ENCODE measurements at regions not wholly inside any gene's neighbourhood (a gene's known extent, or its start where the extent isn't known, plus 50 kb on each side); places are given as distances from the start of the nearest gene placed in this dataset.

DNA sequence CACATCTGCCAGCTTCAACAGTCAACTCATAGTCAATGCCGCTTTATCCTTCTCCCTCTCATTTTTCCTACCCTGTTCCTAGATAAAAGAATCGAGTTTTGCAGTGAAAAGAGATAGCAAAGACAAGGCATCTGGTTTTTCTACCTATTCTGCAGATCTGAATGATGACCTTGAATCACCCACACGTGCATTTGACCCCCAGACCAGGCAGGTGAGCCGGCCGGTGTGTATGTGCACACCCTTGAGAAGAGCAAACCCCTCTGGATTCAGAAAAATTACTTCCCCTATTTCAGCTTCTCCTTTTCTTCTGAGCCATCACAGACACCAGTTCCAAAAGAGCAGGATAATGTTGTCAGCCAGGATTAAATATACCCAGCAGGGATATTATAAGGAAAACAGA is 115.6 kb upstream of the ST6GAL2 start:
- TF ChIP-seq, protein P1, sequence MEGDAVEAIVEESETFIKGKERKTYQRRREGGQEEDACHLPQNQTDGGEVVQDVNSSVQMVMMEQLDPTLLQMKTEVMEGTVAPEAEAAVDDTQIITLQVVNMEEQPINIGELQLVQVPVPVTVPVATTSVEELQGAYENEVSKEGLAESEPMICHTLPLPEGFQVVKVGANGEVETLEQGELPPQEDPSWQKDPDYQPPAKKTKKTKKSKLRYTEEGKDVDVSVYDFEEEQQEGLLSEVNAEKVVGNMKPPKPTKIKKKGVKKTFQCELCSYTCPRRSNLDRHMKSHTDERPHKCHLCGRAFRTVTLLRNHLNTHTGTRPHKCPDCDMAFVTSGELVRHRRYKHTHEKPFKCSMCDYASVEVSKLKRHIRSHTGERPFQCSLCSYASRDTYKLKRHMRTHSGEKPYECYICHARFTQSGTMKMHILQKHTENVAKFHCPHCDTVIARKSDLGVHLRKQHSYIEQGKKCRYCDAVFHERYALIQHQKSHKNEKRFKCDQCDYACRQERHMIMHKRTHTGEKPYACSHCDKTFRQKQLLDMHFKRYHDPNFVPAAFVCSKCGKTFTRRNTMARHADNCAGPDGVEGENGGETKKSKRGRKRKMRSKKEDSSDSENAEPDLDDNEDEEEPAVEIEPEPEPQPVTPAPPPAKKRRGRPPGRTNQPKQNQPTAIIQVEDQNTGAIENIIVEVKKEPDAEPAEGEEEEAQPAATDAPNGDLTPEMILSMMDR (IDR thresholded peaks at IDR 0.05), result no peak
- no peak for TF ChIP-seq POLR2A (IDR thresholded peaks at IDR 0.05)

All from upper lobe of left lung (tissue), 4 donors.